Eye (tissue), 1 donor: ENCODE measurements at regions not wholly inside any gene's neighbourhood (a gene's known extent, or its start where the extent isn't known, plus 50 kb on each side); places are given as distances from the start of the nearest gene placed in this dataset.

Experiments used
- DNase-seq: peaks from one replicate; pipeline ENCODE4 v3.0.0-alpha.2; 2015

GRCh38 chr2:122135021-122135937, 379.8 kb downstream of the TSN start:
- no peak for DNase-seq

- DNase-seq, result no peak
Observed at GRCh38 chr2:122136056-122136455, 380.6 kb downstream of the TSN start.

- DNase-seq, result no peak
Observed at GRCh38 chr2:122138561-122138960, 383.1 kb downstream of the TSN start.

GRCh38 chr2:122139739-122140420, 384.4 kb downstream of the TSN start:
- no peak for DNase-seq

- DNase-seq, result no peak
Observed at GRCh38 chr2:122144884-122145283, 389.4 kb downstream of the TSN start.

GRCh38 chr2:122145856-122146255, 390.4 kb downstream of the TSN start:
- DNase-seq, result no peak

GRCh38 chr2:122148128-122148767, 392.8 kb downstream of the TSN start:
- no peak for DNase-seq

GRCh38 chr2:122150524-122151280, 395.3 kb downstream of the TSN start:
- DNase-seq, result no peak

GRCh38 chr2:122152571-122152970, 397.1 kb downstream of the TSN start:
- no peak for DNase-seq

GRCh38 chr2:122156176-122156890, 400.9 kb downstream of the TSN start:
- DNase-seq, result peak; percentile 59

- DNase-seq, result no peak
Observed at GRCh38 chr2:122157158-122157557, 401.7 kb downstream of the TSN start.

GRCh38 chr2:122163617-122164016, 408.2 kb downstream of the TSN start:
- no peak for DNase-seq

GRCh38 chr2:122164964-122165363, 409.5 kb downstream of the TSN start:
- DNase-seq, result no peak

GRCh38 chr2:122166820-122167219, 411.4 kb downstream of the TSN start:
- DNase-seq, result no peak

- DNase-seq, result peak; percentile 56
Observed at GRCh38 chr2:122167515-122167914, 412.1 kb downstream of the TSN start.

- DNase-seq, result no peak
Observed at GRCh38 chr2:122168799-122169198, 413.3 kb downstream of the TSN start.

- DNase-seq, result no peak
Observed at GRCh38 chr2:122172812-122173211, 417.4 kb downstream of the TSN start.

GRCh38 chr2:122174061-122174460, 418.6 kb downstream of the TSN start:
- no peak for DNase-seq

GRCh38 chr2:122179492-122180165, 424.2 kb downstream of the TSN start:
- DNase-seq, result no peak

- DNase-seq, result no peak
Observed at GRCh38 chr2:122180972-122181371, 425.5 kb downstream of the TSN start.

- no peak for DNase-seq
Observed at GRCh38 chr2:122182616-122183355, 427.3 kb downstream of the TSN start.
